Activated B cell treated with CpG ODN at 0.5 μM for 24 hours (primary cell): ENCODE measurements at regions not wholly inside any gene's neighbourhood (a gene's known extent, or its start where the extent isn't known, plus 50 kb on each side); places are given as distances from the start of the nearest gene placed in this dataset.

Experiments
- ATAC-seq: fragments of 200-7000 bp; cut with Tn5 transposase; one replicate; pipeline ENCODE4 v1.10.0; 2021; ENCODE audit warnings: low read depth, mild to moderate bottlenecking, moderate library complexity
- CTCF ChIA-PET: fragments of 350-600 bp; sonication (Branson Sonifier 250); formaldehyde crosslinking; loops from one replicate; lab custom pipeline; 2021; ENCODE audit warnings: antibody characterized with exemption; lab: Charles Lee
- POLR2A ChIA-PET: fragments of 350-600 bp; sonication (Branson Sonifier 250); formaldehyde crosslinking; loops from one replicate; lab custom pipeline; 2021; ENCODE audit warnings: antibody characterized with exemption; lab: Charles Lee
- DNase-seq: peaks from one replicate; pipeline ENCODE4 v3.0.0; 2022
- H3K27ac Mint-ChIP-seq: one replicate; pipeline ENCODE4 v1.8.0; 2020; ENCODE audit warnings: mixed read lengths
- H3K27me3 Mint-ChIP-seq: one replicate; pipeline ENCODE4 v1.8.0; 2021; ENCODE audit warnings: mixed read lengths
- H3K36me3 Mint-ChIP-seq: one replicate; pipeline ENCODE4 v1.8.0; 2021; ENCODE audit warnings: low read depth, mixed read lengths
- H3K4me1 Mint-ChIP-seq: one replicate; pipeline ENCODE4 v1.8.0; 2021; ENCODE audit warnings: mixed read lengths
- H3K4me3 Mint-ChIP-seq: one replicate; pipeline ENCODE4 v1.8.0; 2020; ENCODE audit warnings: mild to moderate bottlenecking, mixed read lengths
- H3K9me3 Mint-ChIP-seq: one replicate; pipeline ENCODE4 v1.8.0; 2020; ENCODE audit warnings: mixed read lengths
- intact Hi-C: fragments of 100-400 bp; cut with micrococcal nuclease; formaldehyde crosslinking; loops from one replicate; pipeline ENCODE4 v1.15.1; 2024
- TF ChIP-seq, protein P1 (sequence below): fragments of 200-600 bp; IDR thresholded peaks from one replicate; pipeline ENCODE4 v1.8.0; 2022; ENCODE audit warnings: antibody characterized with exemption, mild to moderate bottlenecking

- CTCF ChIA-PET, result no interaction called here
- no peak for ATAC-seq
- no peak overlapping the region for H3K4me3 Mint-ChIP-seq
- H3K27ac Mint-ChIP-seq, result no peak overlapping the region
- no peaks in the 10 kb centered on the region for H3K36me3 Mint-ChIP-seq
- TF ChIP-seq, protein P1, sequence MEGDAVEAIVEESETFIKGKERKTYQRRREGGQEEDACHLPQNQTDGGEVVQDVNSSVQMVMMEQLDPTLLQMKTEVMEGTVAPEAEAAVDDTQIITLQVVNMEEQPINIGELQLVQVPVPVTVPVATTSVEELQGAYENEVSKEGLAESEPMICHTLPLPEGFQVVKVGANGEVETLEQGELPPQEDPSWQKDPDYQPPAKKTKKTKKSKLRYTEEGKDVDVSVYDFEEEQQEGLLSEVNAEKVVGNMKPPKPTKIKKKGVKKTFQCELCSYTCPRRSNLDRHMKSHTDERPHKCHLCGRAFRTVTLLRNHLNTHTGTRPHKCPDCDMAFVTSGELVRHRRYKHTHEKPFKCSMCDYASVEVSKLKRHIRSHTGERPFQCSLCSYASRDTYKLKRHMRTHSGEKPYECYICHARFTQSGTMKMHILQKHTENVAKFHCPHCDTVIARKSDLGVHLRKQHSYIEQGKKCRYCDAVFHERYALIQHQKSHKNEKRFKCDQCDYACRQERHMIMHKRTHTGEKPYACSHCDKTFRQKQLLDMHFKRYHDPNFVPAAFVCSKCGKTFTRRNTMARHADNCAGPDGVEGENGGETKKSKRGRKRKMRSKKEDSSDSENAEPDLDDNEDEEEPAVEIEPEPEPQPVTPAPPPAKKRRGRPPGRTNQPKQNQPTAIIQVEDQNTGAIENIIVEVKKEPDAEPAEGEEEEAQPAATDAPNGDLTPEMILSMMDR, result no peak
- DNase-seq, result no peak
- no peaks in the 10 kb centered on the region for H3K9me3 Mint-ChIP-seq
- no peaks in the 10 kb centered on the region for H3K4me1 Mint-ChIP-seq
- intact Hi-C loops, result no loop called here
- POLR2A ChIA-PET, result no interaction called here
- H3K27me3 Mint-ChIP-seq, result no peaks in the 10 kb centered on the region
Observed at GRCh38 chr2:76082509-76082908, 371.8 kb upstream of the GCFC2 start.

GRCh38 chr2:76080154-76080553, 369.4 kb upstream of the GCFC2 start:
- ChIA-PET CTCF (no interaction called here), POLR2A (no interaction called here)
- no peak for DNase-seq
- Mint-ChIP-seq H3K27me3 (no peaks in the 10 kb centered on the region), H3K27ac (no peak overlapping the region), H3K36me3 (no peaks in the 10 kb centered on the region), H3K9me3 (no peaks in the 10 kb centered on the region), H3K4me1 (no peaks in the 10 kb centered on the region), H3K4me3 (no peak overlapping the region)
- no peak for ATAC-seq
- TF ChIP-seq, protein P1, result no peak
- intact Hi-C loops, result no loop called here

GRCh38 chr2:76075126-76075525, 364.4 kb upstream of the GCFC2 start:
- intact Hi-C loops, result no loop called here
- no peak overlapping the region for H3K4me3 Mint-ChIP-seq
- no peaks in the 10 kb centered on the region for H3K27me3 Mint-ChIP-seq
- no peak for ATAC-seq
- no peaks in the 10 kb centered on the region for H3K4me1 Mint-ChIP-seq
- ChIA-PET POLR2A (no interaction called here), CTCF (no interaction called here)
- DNase-seq, result no peak
- H3K9me3 Mint-ChIP-seq, result no peaks in the 10 kb centered on the region
- H3K27ac Mint-ChIP-seq, result no peak overlapping the region
- H3K36me3 Mint-ChIP-seq, result no peaks in the 10 kb centered on the region
- TF ChIP-seq, protein P1, result no peak

- no peak for DNase-seq
Observed at GRCh38 chr2:76073992-76074604, 363.4 kb upstream of the GCFC2 start.

DNA sequence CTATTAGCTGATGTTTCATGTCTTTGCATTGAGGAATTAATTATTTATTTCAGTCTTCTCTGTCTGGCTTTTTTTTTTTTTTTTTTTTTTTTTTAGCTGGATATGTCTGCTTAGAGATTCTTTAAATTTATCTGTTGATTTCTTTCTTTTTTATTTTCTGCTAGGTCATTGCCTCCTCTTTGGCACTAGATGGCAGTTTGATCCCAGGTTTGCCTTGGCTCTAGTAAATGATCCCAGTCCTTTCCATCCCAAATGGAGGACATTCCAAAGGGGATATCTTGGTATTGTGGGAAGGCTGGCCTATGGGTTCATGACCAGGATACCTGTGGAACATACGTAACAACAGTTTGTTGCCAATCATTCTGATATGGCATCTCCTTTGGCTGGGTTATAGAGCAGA, 339.5 kb upstream of the GCFC2 start:
- ATAC-seq, result no peak
- no peak overlapping the region for H3K4me3 Mint-ChIP-seq

More at GRCh38 chr2:76073992-76074604, 363.4 kb upstream of the GCFC2 start:
- Mint-ChIP-seq H3K27me3 (no peaks in the 10 kb centered on the region), H3K9me3 (peaks cover 4% of the 10 kb centered on the region), H3K36me3 (no peaks in the 10 kb centered on the region), H3K27ac (no peak overlapping the region), H3K4me1 (no peaks in the 10 kb centered on the region), H3K4me3 (no peak overlapping the region)
- TF ChIP-seq, protein P1, result no peak
- ChIA-PET CTCF (no interaction called here), POLR2A (no interaction called here)
- intact Hi-C loops, result no loop called here
- ATAC-seq, result no peak

More for the DNA sequence above, 339.5 kb upstream of the GCFC2 start:
- no peaks in the 10 kb centered on the region for H3K27me3 Mint-ChIP-seq
- POLR2A ChIA-PET, result no interaction called here
- DNase-seq, result no peak
- CTCF ChIA-PET, result no interaction called here
- peaks cover 8% of the 10 kb centered on the region for H3K9me3 Mint-ChIP-seq
- no peaks in the 10 kb centered on the region for H3K36me3 Mint-ChIP-seq
- no peak overlapping the region for H3K27ac Mint-ChIP-seq
- no peaks in the 10 kb centered on the region for H3K4me1 Mint-ChIP-seq
- intact Hi-C loops, result no loop called here
- TF ChIP-seq, protein P1, result no peak
